HG03196 (cell line): ENCODE measurements at regions not wholly inside any gene's neighbourhood (a gene's known extent, or its start where the extent isn't known, plus 50 kb on each side); places are given as distances from the start of the nearest gene placed in this dataset.
"Not testable (repeated sequence)": the region's sequence is repeated elsewhere in the genome, so short reads cannot be mapped to it uniquely, and the experiment has no call there.

ENCODE experiments used
- ATAC-seq: cut with Tn5 transposase; IDR thresholded peaks from one replicate; pipeline ENCODE4 v1.9.1; 2021; ENCODE audit not compliant: unreplicated experiment

DNA sequence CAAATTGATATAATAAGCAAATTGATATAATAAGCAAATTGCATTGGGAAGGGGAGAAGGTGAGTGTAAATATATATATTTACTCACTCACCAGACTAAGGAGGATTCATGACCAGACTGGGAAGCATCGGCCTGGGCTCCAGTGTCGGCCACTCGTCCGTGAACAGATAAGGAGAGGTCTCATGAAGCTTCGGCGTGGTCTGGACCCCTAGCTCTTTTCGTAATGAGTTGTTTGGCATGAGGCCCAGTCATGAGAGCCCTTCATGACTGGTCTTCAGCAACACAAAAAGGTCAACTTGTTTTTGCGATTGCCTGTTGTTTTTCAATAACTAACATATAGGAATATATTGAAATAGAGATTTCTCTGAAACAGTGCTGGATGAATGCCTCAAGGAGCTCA lies 222.9 kb upstream of the KCNK2 start:
- no peak for ATAC-seq

DNA sequence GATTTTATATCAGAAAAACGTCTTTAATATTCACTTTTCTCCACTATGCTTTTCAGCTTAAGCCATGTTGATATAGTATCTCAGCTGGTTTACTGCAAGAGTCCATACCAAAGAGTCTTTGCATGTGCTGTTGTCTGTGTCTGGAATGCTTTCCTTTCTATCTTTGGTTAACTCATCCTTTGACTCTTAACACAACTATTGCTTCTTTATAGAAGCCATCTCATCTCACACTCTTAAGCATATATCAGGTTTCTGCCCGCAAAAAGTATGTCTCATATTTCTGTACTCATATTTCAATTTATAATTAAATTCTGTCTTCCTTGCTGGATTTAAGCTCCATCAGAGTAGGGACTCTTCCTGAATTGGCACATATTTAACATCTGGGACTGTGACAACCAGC lies 220.9 kb upstream of the KCNK2 start:
- no peak for ATAC-seq

DNA sequence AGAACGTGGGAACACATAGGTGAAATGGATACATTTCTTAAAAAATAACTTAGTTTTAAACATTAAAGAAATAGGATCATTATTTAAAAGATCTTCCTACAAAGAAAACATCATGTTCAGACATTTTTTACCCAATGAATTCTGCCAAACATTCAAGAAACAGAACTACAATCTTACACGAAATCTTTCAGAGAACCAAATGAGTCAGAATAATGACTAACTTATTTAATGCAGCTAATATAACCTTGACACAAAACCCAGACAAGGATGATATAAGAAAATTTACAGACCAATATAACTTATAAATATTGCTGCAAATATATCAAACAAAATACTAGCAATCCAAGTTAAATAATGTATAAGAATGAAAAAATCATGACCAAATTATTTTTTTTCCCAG lies 220.1 kb upstream of the KCNK2 start:
- ATAC-seq = no peak

DNA sequence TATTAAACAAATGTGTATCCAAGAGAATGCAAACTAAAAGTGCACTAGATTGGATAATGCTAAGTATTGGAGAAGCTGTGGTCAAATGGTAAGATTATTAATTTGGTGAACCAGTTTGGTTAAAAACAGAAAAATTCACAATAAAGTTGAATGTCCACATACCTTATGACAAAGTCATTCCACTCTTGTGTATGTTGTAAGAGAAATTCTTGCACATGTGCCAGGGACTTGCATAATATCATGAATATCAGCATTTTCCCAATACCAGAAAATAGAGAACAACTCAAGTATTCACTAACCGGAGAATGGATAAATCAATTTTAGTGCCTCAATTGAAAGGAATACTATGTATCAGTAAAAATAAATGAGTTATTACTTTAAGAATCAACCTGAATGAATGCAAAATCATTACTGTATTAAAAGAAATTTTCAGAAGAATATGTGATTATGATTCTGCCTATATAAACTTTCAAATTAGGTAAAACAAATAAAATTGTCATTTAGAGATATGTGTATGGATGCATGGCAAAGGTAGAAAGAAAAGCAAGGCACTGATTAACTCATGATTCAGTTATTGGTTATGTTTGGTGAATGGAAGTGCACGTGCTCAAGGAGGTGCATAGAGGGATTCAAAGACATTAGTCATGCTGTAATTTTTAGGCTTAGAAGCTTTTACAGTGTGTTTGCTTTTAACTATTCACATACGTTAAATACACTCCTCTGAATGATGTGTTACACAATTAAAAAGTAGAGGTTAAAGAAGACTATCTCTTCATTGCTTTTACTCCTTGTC lies 217.4 kb upstream of the KCNK2 start:
- no peak for ATAC-seq

DNA sequence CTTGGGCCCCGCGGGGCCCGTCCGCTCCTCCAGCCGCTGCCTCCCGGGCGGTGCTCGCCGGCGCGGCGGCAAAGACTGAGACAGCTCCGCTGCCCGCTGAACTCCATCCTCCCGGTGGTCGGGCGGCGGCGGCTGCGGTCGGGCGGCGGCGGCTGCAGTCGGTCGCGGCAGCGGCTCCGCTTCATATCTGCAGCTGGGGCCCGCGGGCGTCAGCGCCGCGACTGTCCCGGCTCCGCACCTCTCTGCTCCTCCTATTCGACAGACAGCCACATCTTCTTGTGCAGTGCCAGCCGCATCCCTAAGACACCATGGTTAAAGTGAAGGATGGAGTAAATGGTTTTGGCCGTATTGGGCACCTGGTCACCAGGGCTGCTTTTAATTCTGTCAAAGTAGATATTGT lies 212.1 kb upstream of the KCNK2 start:
- ATAC-seq = not testable (repeated sequence)

DNA sequence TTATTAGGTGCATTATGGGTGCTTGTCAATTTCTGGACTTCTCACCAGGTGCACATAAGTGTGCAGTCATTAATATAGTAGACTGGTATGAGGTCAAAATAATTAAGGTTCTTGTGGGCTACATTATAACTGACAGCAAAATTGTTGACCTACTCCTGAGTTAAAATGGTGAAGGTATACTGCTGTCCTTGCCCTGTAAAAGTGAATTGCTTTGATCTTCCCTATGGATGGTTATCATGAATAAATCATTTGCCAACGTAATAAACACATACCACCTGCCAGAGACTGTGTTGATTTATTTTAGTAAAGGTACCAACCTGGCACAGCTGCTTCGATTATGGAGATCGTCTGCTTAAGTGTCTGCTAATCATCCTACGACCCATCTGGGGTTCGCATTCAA lies 201.6 kb upstream of the KCNK2 start:
- ATAC-seq = no peak

DNA sequence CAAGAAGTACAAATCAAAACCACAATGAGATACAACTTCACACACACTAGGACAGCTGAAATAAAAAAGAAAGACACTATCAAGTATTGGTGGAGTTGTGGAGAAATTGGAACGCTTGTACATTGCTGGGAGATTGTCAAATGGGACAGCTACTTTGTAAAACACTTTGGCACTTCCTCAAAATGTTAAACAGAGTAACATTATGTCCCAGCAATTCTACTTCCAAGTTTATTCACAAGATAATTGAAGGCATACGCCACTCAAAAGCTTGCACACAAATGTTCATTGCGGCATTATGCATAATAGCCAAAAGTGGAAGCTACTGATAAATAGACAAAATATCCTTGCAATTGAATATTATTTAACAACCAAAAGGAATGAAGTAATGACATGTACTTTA lies 199.9 kb upstream of the KCNK2 start:
- ATAC-seq = no peak

DNA sequence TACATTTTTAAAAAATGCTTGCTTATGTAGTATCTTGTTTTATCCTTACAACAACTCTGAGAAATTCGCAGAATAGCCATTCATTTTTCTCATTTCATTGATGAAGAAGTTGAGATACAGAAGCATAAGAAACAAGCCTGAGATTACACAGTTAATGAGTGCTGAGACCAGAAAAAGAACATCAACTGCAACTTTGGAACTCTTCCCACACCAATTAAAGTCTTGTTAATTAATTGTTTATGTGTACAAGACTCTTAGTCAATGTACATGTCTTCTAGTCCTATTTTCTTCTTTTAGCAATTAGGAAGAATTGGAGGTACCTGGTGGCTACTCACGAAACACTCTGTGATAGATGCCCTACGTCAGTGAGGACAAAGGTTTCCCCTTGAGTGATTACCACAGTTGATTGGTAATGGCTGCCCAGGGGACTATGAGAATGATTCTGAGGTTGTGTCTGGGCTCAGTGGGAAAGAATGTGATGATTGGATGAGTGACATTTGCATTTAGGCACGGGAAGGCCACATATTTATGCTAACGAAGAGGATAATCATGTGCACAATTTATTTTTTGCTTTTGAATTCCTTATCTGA lies 187.4 kb upstream of the KCNK2 start:
- ATAC-seq = no peak

DNA sequence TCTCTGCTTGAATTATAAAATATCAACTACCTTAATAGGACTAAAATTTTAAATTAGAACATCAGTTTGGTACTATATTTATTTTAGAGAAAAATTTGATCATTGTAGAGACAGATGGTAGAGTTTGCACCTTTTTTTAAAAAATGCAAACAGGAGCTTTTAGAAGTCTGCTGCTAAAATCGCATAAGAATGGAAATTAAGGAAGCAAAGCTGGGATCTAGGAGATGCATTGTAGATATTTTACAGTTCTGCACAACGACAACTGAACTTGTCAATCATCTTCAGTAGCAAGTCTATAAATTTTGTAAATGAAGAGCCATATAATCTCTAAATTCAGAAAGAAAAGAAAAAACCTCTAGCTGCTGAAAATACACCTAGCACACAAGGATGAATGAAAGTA lies 185.6 kb upstream of the KCNK2 start:
- ATAC-seq = no peak

DNA sequence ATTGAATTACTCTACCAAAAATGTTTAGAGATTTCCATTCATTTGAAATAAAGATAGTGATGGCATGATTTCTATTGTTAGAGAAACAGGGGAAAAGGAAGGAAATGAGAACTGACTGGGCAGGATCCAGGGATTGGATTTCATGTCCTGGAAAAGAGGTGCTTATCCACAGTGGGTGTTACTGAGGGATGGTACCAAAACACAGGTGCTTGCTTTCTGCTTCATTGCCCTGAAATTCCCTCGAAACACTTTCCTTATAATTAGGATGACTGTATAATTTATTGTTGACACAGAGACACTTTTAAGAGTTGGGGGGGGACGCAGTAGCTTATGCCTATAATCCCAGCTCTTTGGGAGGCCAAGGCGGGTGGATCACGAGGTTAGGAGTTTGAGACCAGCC lies 185.0 kb upstream of the KCNK2 start:
- ATAC-seq = no peak

DNA sequence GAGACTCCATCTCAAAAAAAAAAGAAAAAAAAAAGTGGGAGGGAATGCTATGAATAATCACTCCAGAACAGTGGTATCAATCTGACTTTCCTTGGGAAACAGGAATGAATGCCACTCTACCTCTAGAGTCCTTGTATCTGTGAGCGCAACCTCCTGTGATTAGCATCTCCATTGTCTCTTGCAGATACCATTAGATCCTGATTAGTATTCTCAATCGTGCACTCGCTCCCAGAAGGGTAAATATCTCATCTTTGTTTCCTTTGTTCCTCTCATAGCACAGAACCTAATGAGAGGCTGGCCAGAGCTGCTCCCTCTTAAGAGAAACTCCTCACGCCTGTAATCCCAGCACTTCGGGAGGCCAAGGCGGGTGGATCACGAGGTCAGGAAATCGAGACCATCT lies 184.4 kb upstream of the KCNK2 start:
- no peak for ATAC-seq

DNA sequence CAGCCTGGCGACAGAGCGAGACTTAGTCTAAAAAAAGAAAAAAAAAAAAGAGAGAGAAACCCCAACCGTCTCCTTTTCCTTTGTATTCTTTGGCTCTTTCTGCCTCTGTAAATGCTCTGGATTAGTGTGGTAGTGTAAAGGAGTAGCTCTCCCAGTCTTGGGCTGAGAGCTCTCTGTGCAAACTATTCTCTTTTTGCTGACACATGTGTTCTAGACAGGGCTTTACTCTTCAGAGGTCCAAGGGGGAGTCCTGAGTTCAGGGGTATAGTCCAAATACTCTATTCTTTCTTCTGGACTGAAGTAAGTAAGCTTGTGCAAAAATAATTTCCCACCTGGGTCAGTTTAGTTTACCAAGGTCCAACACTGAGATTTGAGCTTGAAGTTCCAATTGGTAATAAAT lies 183.8 kb upstream of the KCNK2 start:
- ATAC-seq = no peak

DNA sequence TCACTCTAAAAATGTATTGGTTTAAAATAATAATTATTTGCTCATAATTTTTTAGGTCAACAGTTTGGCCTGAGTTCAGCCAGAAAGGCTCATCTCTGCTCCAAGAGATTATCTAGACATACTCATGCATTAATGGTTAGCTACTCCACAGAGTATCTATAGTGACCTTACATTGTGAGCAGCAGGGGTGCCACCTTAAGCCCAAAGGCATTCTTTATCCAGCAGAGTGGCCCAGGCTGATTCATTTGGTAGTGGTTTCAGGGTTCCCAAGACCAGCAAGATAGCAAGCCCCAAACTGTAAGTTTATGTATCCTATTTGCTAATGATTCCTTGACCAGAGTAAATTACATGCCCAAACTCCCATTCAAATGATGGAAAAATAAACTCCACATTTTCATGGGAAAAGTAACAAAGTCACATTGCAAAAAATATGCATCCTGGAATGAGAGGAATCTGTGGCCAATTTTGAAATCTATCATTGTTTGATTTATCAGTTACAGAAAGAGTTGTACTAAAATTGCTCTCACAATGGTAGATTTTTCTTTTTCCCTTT lies 182.6 kb upstream of the KCNK2 start:
- ATAC-seq = no peak

DNA sequence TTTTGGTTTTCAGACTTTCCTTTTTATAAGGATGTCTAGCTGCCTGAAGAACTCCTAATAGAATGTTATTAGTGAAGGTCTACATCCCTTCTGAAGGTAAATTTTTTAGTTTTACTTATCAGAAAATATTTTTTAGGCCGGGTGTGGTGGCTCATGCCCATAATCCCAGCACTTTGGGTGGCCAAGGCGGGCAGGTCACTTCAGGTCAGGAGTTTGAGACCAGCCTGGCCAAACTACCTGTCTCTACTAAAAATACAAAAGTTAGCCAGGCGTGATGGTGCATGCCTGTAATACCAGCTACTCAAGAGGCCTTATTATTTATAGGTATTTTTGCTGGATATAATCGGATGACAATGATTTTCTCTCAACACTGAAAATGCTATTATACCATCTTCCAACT lies 181.9 kb upstream of the KCNK2 start:
- no peak for ATAC-seq

DNA sequence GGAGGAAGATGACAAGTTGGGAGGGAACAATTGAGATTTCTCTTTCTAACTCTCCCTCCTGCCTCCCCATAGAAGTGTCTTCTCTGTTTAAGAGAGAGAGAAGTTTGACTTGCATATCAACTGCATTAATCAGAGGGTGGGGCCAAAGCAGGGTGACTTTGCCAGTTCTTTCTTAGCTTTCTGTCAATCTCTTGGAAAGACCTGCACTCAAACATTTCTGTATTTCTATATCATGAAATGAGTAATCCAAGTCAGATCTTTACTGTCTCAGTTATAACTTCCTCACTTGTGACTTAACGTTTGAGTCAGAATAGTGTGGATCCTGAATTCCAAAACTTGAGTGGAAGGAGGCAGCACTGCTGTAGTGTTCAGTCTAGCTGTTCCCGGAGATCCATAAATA lies 180.8 kb upstream of the KCNK2 start:
- no peak for ATAC-seq

DNA sequence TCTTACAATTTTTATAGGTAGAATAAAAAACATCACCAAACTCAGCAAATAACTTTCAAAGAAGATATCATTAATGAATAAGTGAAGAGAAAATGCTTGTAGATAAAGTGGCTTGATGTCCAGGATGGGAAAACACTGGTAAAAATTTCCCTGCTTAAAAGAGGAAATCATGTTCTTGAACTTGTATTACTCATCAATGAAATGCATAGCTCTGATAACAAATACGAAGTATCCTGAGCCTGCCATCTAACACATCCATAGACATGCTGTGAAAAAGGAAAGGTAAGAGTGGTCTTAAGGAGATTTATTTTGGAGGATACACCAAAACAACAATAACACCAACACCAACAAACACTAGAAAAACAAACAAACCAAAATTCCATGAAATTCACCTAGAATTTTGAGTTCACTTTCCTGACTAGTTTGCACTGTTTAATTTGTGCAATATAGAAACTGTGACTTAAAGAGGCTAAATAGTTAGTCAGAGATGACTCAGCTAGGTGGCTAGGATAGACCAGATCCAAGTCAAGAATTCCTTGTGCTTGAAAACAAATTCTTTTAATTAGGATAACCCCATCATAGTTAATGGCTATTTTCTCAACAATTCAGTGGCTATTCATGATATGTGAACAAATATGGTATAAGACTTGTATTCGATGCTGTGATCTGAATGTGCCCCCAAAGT lies 179.8 kb upstream of the KCNK2 start:
- ATAC-seq = no peak

DNA sequence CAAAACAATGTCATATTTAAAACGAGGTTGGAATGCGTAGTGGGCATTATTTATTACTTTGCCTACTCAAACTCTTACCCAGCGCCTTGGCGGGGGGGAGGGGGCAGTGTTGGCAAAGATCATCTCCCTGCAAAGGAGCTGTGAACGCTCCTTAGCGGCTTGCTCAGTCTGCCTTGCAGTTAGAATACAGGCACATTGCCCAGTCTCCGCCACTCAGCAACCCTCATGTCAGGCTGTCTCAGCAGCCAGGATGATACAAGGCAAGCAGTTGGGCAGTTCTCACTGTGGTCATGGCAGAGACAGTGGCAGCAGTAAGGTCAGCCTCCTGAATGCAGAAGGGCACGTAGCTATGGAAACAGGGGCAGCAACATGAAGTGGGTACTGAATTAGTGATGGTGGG lies 170.4 kb upstream of the KCNK2 start:
- ATAC-seq = no peak

DNA sequence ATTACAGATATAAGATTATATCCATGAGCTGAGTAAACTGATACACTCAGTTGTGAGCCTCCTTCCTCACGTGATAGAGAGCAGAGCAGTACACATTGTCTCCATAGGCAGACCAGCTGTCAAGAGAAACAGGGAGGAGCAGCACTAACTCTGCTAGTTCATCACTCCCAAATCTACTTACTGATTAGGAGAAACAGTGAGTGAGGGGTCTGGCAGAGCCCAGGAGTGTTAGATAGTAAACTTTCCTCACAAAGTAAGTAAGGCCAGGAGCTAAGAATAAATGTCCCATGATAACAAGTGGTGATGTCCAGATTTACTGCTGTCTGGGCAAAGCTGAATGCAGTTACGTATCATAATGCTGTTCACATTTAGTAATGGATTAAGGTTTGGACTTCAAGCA lies 168.6 kb upstream of the KCNK2 start:
- ATAC-seq = no peak

DNA sequence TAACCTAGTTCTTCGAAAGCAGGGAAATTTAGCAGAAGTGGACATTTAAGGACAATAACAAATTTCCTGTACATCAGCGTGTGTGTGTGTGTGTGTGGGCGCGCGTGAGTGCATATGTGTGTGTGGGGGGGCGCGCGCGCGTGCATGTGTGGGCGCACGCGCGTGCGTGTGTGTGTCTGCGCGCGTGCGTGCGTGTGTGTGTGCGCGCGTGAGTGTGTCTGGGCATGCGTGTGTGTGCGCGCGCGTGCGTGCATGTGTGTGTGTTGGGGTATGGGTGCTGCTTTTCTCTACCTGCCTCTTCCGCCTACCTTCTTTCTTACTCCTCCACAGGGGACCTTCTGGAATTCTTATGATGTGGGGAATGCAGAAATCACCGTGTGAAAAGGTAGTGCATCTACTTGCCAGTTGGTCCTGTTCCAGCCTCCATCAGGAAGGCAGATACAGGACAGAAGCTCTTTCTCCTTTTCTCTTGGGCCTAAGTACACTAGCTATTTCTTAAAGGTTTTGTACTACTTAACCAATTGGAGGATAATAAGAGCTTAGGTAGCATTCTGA lies 165.4 kb upstream of the KCNK2 start:
- ATAC-seq = no peak

DNA sequence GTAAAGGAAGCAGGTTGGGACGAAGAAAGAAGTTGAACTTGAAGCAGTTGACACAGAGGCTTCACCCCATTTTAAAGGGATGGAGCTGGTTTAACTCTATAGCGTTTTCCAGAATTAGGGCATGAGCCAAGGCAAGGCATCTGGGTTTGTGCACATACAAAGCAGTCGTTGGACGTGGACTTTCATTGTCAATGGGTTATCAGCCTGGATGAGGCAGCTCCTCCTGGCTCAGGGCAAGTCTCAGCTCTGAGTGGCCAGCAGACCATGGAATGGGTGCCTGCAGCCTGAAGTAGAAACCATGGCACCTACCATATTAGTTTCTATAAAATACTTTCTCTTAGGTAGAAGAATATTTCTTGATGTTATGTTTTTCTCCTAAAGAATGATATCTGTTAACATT lies 163.8 kb upstream of the KCNK2 start:
- ATAC-seq = no peak

DNA sequence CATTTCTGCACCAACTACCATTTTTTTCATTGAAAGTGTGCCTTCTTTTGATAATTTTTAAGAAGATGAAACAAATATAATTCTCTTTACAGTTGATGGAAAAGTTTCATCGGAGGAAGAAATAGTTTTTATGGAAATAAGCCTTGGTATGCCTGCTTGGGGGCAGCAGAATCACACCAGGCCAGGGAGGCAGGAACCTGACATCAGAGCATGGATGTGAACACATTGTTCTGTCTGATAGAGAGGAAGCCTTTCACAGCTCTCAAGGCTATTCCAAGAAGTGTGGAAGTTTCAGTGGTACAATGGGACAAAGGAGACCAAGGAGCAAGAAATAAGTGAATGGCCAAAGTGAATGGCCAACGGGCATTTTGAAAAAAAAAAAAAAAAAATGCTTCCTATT lies 162.2 kb upstream of the KCNK2 start:
- no peak for ATAC-seq
